Anterior cingulate cortex (tissue), 58 donors: ENCODE measurements at regions not wholly inside any gene's neighbourhood (a gene's known extent, or its start where the extent isn't known, plus 50 kb on each side); places are given as distances from the start of the nearest gene placed in this dataset.
A peak's percentile ranks its signal among the peaks of the same experiment; 100 is the strongest.

Source experiments
- DNase-seq, 58 donors: peaks; one replicate each; lab custom pipeline; 2025; lab: John Stamatoyannopoulos, UW

- DNase-seq = no peak
Measured at GRCh38 chr3:31265646-31266428, 266.9 kb upstream of the STT3B start.

GRCh38 chr3:31268868-31269267, 263.9 kb upstream of the STT3B start:
- DNase-seq = no peak

GRCh38 chr3:31270010-31270409, 262.7 kb upstream of the STT3B start:
- DNase-seq = no peak

- no peak for DNase-seq
Measured at GRCh38 chr3:31274326-31275024, 258.2 kb upstream of the STT3B start.

GRCh38 chr3:31275038-31275572, 257.6 kb upstream of the STT3B start:
- no peak for DNase-seq

GRCh38 chr3:31275583-31275982, 257.1 kb upstream of the STT3B start:
- DNase-seq = no peak

- no peak for DNase-seq
Measured at GRCh38 chr3:31277582-31277981, 255.1 kb upstream of the STT3B start.

GRCh38 chr3:31278532-31278931, 254.2 kb upstream of the STT3B start:
- no peak for DNase-seq

- DNase-seq = no peak
Measured at GRCh38 chr3:31284776-31285175, 247.9 kb upstream of the STT3B start.

GRCh38 chr3:31285833-31286486, 246.8 kb upstream of the STT3B start:
- DNase-seq = no peak

- DNase-seq = no peak
Measured at GRCh38 chr3:31288224-31288623, 244.5 kb upstream of the STT3B start.

- peak in 3 of 58 donors; percentile 2 to 16 (median 11) for DNase-seq
Measured at GRCh38 chr3:31288641-31289100, 244.1 kb upstream of the STT3B start.

GRCh38 chr3:31289584-31289983, 243.1 kb upstream of the STT3B start:
- DNase-seq = no peak

- no peak for DNase-seq
Measured at GRCh38 chr3:31290046-31290445, 242.7 kb upstream of the STT3B start.

- DNase-seq = no peak
Measured at GRCh38 chr3:31291818-31292217, 240.9 kb upstream of the STT3B start.

GRCh38 chr3:31294430-31295149, 238.1 kb upstream of the STT3B start:
- DNase-seq = no peak

- no peak for DNase-seq
Measured at GRCh38 chr3:31295150-31295765, 237.5 kb upstream of the STT3B start.

- DNase-seq = no peak
Measured at GRCh38 chr3:31297726-31298298, 234.9 kb upstream of the STT3B start.
